ENCODE measurements at regions not wholly inside any gene's neighbourhood (a gene's known extent, or its start where the extent isn't known, plus 50 kb on each side); places are given as distances from the start of the nearest gene placed in this dataset.

DNA sequence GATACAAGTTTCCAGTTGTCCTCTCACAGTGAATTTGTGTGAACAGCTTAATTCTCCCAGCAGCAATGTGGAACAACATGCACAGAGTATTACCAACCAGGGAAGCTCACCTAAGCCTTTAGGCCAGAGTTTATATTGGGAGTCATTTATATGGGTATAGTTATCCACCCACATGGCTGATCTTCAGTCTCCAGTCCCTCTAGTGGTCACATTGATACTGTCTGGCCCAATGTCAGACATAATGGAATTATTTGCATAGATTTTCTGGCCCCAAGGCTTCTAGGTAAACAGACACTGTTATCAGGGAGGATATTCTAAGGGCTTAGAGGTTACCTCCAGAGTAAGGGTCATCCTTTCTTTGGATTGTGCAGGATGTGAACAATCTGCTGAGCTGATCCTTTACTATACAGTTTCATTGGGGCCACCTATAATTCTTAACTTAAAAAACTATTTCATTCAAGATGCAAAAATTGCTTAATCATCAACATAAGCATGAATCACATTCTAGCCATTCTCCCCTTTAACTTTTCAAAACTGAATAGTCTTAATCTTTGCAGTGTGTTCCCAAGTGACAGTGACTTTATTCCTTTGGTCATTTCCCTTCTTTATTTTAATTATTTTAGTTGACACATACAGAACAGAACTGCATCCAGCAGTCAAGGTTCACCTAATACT, 210.9 kb downstream of the LTN1 start:
- no peak for DNase-seq

DNA sequence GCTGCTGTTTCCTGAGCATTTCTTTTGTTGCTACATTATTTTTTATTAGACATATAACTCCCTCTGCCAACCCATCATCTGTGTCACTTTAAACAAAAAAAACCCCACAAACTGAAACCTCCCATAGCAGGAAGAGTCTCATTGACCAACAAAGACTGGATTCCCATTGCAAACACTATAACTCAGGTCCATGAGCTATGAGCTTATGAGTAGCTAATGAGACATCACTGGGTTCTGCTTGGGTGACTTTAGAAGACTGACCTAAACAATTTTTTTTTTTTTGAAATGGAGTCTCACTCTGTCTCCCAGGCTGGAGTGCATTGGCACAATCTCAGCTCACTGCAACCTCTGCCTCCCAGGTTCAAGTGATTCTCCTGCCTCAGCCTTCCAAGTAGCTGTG, 212.8 kb downstream of the LTN1 start:
- DNase-seq: no peak

DNA sequence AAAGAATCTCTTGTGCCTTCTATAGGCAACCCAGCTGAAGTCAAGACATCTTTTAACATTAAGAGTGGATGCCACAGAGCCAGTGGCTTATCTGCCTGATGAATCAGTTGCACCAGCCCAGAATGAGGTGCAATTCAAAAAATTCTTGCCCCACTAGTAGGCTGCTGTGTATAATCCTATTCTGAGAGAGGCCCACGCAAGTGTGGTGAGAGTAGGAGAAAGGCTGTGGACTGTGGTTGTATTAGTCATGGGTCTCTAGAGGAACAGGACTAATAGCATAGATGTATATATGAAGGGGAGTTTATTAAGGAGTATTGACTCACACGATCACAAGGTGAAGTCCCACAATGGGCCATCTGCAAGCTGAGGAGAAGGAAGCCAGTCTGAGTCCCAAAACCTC, 216.4 kb downstream of the LTN1 start:
- DNase-seq: no peak

DNA sequence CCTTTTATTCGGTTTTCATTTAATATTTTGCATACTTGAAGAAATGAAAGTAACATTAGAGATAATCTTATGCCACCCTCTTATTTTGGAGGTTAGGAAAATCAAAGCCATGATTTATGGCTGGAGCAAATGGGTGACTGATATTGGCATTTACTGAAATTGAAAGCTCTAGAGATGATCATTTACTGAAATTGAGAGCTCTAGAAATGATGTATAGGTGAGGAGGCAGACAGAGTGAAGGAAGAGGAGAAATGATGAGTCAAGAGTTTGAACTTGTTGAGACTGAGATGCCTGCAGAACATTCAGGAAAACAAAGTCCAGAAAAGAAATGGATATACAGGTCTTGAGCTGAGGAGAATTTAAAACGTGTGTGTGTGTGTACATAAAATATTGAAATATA, 217.6 kb downstream of the LTN1 start:
- no peak for DNase-seq

DNA sequence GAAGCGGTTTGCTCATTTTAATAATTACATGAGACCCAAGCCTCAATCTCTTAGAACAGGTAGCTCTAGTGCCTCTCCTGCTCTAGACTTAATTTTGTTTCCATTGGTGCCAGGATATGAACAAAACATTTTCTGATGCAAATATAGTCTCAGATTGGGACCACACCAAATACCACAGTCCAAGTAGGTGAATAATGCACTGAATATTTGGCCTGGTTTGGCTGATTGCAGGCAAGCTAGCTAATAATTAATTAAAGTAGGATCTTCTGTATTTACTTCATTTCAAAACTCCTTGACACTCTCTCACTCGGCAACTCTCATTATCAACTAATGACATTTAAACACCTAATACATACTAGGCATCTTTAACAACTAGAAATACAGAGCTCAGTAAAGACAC, 219.6 kb downstream of the LTN1 start:
- DNase-seq: no peak

DNA sequence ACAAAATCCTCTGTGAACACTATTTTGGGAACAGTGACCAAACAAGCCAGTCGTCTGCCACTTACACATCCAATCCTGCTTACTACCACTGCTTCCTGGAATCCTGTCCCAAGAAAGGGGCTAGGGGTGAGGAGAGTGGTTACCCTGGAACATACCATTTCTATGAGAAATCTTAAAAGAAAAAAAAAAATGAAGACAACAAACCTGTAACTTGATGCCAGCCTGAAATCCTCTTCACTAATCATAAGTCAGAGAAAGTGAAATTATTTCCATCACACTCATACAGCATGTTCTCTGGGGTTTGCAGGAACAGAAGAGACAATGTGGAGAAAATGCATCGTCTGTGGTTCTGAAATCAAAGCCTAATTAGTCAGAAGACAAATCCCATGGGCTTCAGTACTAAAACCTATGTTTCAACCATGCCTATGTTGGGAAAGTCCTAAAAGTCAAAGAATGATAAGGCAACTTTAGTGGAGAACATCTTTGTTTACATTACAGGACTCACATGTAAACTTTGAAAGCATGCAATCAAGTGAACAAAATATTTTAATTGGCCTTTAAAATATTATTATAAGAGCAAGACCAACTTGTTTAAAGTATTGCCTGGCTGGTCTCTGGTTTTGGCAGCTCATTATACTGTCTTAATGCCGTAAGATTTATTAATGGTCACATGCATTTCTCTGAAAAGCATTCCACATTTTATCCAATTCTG, 220.7 kb downstream of the LTN1 start:
- no peak for DNase-seq

DNA sequence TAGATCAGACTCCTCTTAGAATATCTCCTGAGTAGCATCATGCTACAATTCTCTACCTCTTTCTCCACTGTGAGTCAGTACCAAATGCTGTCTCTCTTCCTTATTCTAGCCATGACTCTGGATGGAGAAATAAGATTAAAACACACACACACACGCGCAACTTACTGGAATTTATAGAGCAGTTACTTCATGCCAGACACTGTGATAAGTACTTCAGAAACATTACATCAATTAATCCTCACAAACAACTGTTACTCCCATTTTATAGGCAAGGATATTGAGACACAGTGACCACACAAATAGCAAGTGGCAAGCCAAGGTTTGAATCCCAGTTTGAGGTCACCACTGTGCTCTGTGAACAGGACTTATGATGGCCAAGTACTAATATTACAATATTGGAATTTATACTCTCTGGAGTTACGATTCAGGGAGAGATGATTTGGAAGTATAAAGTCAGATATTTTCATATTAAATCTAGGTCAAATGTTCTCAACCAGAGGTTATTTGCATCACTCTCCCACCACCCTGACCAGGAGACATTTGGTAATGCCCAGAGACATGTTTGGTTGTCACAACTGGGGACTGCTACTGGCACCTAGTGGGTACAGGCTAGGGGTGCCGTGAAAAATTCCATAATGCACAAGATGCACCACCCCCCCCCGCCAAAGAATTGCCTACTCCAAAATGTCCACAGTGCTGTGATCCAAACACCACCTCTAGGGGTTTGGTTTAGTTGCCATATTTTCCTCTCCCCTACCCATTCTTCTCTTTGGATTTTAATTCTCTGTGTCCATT, 221.6 kb downstream of the LTN1 start:
- DNase-seq: no peak

DNA sequence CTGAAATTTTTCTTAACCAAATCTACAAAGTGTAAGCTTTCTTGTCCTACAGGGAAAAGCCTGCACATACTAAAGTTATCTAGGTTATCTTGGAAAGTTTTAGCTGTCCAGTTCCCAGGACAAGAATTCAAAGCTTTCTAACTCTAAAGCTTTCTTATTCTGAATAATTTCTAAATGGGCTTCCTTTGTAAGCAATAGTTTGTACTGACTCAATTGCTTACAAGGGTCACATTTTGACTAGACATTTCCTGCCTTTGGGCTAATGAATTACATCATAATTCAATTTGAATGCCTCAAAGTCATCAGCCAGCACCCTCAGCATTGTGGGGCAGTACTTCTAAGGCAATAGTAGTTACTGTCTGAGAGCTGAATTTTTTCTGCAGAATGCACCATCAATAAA, 223.0 kb downstream of the LTN1 start:
- DNase-seq: no peak

DNA sequence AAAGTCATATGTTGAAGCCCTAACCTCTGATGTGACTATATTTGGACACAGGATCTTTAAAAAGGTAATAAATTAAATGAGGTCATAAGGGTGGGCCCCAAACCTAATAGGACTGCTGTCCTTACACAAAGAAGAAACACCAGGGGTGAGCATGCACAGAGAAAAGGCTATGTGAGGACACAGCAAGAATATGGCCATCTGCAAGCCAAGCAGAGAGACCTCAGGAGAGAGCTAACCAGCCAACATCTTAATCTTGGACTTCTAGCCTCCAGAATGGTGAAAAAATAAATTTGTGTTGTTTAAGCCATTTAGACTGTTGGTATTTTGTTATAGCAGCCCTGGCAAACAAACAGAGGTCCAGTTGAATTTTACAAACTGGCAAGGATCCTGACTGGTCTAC, 223.9 kb downstream of the LTN1 start:
- DNase-seq: no peak

DNA sequence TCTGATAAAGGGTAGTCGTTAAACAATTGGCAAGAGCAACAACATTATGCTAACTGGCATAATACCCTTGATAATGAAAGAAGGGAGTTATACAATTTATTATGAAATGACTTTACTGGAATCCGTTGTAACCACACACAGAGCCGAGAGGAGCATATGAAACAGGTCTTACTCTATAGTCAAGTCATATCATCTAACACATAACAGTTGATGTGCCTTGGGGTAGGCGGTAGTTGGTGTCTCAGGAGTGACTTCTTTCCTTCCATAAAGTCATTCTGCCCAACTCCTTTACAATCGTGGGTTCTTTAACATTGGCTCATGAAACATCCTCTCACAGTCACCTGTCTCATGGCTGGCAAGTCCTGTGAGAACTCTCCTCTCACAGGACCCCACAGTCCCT, 225.2 kb downstream of the LTN1 start:
- DNase-seq: no peak

DNA sequence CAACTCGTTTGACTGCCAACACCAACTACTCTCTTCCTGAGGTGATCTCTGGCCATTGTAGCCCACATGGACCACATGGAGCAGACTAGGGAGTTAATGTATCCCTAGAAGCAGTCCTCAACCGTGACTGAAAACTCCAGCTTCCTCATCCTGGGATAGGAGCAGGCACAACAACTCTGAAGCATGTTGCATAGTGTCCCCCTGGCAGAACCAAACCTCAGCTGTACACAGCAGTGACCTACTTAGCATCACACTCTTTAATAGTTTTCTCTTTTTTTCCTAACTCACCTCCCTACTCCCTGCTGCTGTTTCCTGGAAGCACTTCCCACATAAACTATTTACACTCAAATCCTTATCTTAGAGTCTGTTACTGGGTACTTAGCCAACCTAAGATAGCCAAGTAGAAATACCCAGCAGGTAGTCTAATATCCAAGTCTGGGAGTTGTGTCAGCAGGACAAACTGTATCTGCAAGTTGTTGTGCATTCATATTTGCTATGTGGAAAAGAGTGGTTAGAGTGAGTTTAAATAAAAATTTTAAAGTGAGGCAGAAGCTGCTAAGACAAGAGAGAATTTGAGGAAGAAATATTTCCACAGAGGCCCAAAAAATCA, 228.8 kb downstream of the LTN1 start:
- DNase-seq: no peak

DNA sequence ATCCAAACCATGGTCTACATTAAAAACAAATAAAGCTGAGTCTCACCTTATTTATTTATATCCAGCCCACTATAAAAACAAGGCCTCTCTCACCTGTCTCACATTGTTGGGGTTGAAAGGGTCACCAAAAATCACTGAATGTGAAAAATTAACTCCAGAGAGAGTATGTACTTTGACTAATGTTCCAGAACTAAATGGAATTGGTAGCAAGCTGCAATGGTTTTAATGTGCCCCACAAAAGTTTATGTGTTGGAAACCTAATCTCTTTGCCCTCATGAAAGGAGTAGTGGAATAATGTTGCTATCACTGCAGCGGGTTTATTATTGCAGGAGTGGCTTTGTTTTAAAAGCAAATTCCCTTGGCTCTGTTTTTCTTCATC, 230.3 kb downstream of the LTN1 start:
- DNase-seq: no peak

DNA sequence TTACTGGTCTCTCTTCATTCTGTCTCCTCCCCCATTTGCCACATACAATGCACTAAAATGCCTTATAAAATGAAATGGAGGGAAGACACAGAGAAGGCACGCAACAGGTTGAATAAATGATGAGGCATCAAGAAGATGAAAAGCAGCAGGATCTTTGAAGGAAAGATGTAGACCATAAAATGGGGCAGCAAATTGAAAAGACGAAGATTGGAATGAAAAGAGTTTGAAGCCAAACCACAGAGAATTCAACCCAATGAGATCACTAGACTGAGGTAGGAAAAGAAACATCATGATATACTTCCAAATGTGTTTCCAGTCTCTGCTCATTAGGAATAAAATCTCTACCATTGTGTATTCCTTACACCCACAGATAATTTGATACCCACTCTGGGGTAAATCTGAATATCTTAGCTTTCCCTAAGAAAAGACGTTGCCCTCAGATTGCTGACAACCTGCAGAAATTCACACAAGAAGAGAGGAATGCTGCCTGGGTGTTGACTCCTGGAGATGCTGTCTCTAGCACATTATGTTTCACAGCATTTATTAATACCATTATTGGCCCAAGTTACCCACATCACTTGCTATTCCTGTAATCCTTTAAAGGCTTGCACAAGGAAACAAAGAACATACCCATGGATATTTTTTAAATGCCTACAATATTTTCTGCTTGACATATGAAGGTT, 230.9 kb downstream of the LTN1 start:
- DNase-seq: no peak

DNA sequence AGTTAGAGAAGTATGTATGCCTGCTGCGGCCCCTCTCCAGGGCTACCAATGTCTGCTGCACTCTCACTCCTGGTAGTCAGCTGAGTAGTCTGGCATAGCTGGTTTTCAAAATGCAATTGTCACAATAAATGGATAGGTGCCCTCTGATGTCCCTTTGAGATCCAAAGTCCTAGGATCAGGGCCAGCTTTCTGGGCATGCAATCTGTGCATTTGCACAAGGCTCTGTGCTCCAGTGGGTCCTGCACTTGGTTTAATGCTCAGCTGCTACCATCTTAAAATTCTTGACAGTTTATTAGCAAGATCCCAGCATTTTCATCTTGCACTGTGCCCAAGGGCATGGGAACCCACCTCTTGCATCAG, 233.8 kb downstream of the LTN1 start:
- no peak for DNase-seq

DNA sequence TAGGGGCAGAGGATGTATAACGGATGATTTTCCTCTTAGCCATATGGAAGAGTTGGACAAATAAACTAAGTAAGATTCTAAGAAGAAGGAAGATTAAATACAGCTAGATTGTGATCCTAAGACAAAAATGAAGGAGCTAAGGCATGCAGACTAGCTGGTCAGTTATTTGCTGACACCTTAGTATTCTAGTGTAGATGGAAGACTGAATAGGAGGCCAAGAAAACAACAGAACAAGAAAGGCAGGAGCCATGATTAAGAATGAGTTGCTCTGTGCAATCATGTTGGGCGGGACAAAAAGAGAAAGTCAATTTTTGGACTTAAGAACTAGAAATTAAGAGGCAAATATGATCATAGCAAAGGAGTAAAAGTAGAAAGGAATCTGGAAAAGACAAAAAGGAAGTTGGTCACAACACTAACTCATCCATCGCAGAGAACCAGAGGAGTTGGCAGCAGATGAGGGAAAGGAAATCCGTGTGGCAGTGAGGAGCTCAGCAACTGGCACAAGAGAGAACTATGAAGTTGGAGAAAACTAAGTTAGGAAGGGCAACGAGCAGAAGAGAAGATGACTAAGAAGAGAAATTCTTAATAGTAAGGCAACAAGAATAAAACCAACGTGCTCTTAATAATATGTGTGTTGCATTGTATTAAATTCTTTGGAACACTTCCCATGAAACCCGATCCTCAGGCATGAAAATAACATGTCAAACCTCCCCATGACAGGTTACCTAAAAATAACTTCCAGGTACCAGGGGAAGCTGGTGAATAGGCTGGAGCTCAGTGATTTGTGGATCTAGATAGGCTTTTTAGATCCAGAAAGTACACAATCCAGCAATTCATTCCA, 234.4 kb downstream of the LTN1 start:
- DNase-seq: no peak

DNA sequence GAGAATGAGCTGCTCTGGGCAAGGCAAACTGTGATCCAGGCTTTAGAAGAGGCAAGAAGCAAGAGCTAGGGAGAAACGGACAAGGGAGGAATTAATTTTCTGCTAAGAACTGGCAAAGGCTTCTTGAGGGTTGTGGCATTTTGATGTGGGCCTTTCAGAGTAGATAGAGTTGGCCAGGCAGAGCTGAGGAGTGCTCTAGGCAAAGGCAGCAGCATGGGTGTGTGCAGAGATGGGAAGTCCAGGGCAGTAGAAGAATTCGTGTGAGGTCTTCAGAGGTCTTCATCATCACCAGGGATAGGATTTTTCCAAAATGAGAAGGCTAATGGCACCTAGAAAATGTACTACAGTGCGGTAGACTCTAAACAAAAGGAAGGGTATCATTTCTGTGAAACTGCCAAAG, 237.8 kb downstream of the LTN1 start:
- DNase-seq: no peak

DNA sequence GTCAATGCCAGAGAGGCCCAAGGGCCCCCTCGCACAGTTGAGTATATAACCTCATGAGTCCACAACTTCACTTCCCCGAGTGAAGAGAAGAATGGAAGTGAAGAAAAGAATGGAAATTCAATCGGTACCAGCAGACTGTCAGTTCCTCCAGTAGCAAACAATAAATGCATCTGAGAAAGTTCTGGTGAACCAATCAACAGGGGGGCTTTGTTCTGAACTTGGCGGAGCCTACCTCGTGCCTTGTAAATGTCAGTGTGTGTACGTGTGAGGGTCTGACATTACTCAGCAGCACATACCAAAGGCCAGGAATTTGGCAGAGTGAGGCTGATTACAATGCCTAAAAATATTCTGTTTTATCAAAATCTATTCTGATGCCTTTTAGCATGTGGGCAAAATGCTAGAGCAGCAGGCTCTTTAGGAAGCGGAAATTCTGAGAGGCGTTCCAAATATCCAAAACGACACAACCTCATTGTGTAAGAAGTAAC, 238.5 kb downstream of the LTN1 start:
- no peak for DNase-seq

DNA sequence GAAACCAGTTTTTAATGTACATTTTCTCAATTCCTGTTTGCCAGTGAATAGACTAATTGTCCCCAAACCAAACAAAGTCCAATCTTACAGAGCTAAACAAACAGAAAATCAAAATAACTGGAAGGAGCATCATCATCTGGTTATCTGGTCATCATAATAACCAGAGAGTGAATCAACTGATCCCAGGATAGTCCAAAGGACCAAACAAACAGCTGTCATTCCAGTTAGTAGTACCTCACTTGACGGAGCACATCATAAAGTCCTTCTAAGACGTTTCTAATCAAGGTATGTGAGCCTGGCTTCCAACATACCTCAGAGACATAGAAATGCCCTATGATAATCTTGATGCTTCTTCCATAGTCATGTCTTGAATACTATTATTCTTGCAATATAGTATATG, 240.5 kb downstream of the LTN1 start:
- no peak for DNase-seq

DNA sequence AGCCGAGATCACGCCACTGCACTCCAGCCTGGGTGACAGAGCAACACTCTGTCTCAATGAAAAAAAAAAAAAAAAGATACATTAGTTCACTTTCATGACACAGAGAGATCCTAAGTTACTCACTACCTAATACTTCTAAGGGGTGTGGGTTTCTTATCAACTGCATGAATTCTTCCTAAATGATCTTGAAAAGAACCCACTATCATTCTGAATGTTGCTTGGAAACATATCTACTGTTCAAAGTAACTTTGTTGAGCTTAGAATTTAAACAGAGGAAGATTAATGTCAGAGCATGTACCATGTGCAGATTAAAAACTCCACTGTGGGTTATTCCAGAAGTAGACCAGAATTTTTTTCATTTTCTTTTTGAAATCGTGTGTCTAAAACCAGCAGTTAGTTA, 241.5 kb downstream of the LTN1 start:
- DNase-seq: no peak

DNA sequence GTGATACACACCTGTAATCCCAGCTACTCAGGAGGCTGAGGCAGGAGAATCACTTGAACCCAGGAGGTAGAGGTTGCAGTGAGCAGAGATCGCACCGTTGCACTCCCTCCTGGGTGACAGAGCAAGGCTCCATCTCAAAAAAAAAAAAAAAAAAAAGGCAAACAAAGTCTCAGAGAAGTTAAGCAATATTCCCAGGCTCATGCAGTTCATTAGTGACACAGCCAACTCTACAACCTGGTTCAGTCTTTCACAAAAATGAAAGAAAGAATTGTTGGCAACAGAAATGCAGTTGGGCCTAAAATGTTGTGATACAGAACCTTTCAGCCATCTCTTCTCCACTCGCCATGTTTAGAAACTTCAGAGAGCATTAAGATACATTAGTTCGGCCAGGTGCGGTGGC, 242.1 kb downstream of the LTN1 start:
- DNase-seq: no peak

DNA sequence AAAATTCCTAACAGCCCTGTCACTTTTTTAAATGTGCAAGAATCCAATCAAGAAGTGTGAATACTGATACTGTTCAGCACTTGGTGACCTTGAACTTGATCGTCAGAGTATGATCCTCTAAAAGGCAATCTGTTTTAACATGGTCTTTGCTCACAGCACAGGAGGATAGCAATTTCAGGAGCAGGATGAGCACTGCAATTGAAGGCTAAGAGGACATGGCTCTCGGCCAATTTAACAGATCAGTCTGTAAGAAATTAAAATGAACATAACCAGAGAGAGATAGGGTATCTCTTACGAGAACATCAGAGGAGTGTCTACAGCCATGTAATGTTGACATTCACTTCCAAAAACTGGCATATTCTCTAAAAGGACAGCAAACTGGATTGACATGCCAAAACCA, 243.1 kb downstream of the LTN1 start:
- DNase-seq: no peak

DNA sequence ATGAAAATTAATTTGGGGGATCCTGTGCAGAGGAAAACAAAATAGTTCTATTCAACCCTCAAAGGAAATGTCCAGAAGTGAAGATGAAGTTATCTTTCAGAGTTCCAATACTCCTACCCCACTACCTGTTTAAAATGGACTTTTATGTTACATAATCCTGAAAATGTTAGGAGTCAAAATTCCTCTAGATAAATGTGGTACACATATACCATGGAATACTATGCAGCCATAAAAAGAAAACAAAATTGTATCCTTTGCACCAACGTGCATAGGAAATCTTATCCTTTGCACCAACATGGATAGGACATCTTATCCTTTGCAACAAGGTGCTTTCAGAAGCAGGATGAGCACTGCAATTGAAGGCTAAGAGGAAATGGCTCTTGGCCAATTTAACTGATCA, 245.2 kb downstream of the LTN1 start:
- no peak for DNase-seq
